BE2C (cell line): ENCODE measurements at regions not wholly inside any gene's neighbourhood (a gene's known extent, or its start where the extent isn't known, plus 50 kb on each side); places are given as distances from the start of the nearest gene placed in this dataset.

ENCODE experiments used
- DNase-seq: peaks from one replicate; pipeline ENCODE4 v3.0.0-alpha.2; 2020
- H3K27me3 ChIP-seq: fragments of 250-450 bp; sonication (Bioruptor Pico); 2 replicates; pipeline ENCODE4 v1.5.1; 2020; ENCODE audit warnings: mild to moderate bottlenecking
- H3K36me3 ChIP-seq: fragments of 250-450 bp; sonication (Bioruptor Pico); 2 replicates; pipeline ENCODE4 v1.5.1; 2020; ENCODE audit warnings: mild to moderate bottlenecking
- H3K4me1 ChIP-seq: fragments of 250-450 bp; sonication (Bioruptor Pico); 2 replicates; pipeline ENCODE4 v1.5.1; 2020
- H3K4me3 ChIP-seq: 2 replicates; pipeline ENCODE4 v1.5.1; 2011; ENCODE audit warnings: low read depth, low read length
- H3K9me3 ChIP-seq: fragments of 250-450 bp; sonication (Bioruptor Pico); 2 replicates; pipeline ENCODE4 v1.5.1; 2020
- CTCF ChIP-seq: IDR thresholded peaks from 2 replicates; pipeline ENCODE4 v1.5.1; 2012; ENCODE audit warnings: mild to moderate bottlenecking, low read depth, low read length

GRCh38 chr7:73972614-73973013 lies 55.4 kb upstream of the ELN start:
- peaks cover 12% of the 10 kb centered on the region for H3K4me1 ChIP-seq
- no peaks in the 10 kb centered on the region for H3K36me3 ChIP-seq
- no peak for TF ChIP-seq CTCF
- H3K4me3 ChIP-seq: no peak overlapping the region
- no peaks in the 10 kb centered on the region for H3K27me3 ChIP-seq
- H3K9me3 ChIP-seq: no peaks in the 10 kb centered on the region
- no peak for DNase-seq

GRCh38 chr7:73973091-73973490 lies 54.9 kb upstream of the ELN start:
- H3K36me3 ChIP-seq: no peaks in the 10 kb centered on the region
- no peak for TF ChIP-seq CTCF

GRCh38 chr7:73974101-73974947 lies 53.6 kb upstream of the ELN start:
- no peak for TF ChIP-seq CTCF
- Histone ChIP-seq H3K27me3 (no peaks in the 10 kb centered on the region), H3K9me3 (no peaks in the 10 kb centered on the region), H3K4me3 (no peak overlapping the region), H3K4me1 (peaks cover 18% of the 10 kb centered on the region), H3K36me3 (no peaks in the 10 kb centered on the region)
- DNase-seq: no peak

More at GRCh38 chr7:73973091-73973490, 54.9 kb upstream of the ELN start:
- Histone ChIP-seq H3K4me3 (no peak overlapping the region), H3K4me1 (peaks cover 14% of the 10 kb centered on the region), H3K27me3 (no peaks in the 10 kb centered on the region), H3K9me3 (no peaks in the 10 kb centered on the region)
- DNase-seq: no peak

GRCh38 chr7:73974948-73975926 lies 52.7 kb upstream of the ELN start:
- H3K4me1 ChIP-seq: peaks cover 18% of the 10 kb centered on the region
- no peak for DNase-seq

GRCh38 chr7:73976761-73977618 lies 51.0 kb upstream of the ELN start:
- Histone ChIP-seq H3K27me3 (peaks cover 2% of the 10 kb centered on the region; the same call in 1 of the 2 replicates), H3K36me3 (no peaks in the 10 kb centered on the region), H3K4me1 (peaks cover 18% of the 10 kb centered on the region), H3K4me3 (peak overlapping the region; percentile 32), H3K9me3 (no peaks in the 10 kb centered on the region)
- TF ChIP-seq CTCF: no peak
- peak; percentile 87 for DNase-seq

More at GRCh38 chr7:73974948-73975926, 52.7 kb upstream of the ELN start:
- H3K27me3 ChIP-seq: no peaks in the 10 kb centered on the region
- H3K4me3 ChIP-seq: no peak overlapping the region
- no peaks in the 10 kb centered on the region for H3K9me3 ChIP-seq
- H3K36me3 ChIP-seq: no peaks in the 10 kb centered on the region
- no peak for TF ChIP-seq CTCF
